ENCODE measurements at regions not wholly inside any gene's neighbourhood (a gene's known extent, or its start where the extent isn't known, plus 50 kb on each side); places are given as distances from the start of the nearest gene placed in this dataset.

DNA sequence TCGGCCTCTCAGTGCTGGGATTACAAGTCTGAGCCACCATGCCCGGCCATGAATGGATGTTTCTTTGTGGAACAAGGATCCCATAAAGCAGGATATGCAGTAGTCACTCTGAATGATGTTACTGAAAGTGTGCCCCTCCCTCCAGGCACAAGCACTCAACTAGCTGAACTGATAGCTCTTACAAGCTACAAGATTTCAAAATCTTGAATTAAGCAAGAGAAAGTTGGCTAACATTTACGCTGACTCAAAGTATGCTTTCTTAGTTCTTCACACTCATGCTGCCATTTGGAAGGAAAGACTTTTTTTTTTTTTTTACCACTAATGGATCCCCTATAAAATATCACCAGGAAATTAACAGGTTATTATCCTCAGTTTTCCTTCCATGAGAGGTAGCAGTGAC, 549.0 kb upstream of the PKDCC start:
- DNase-seq, result no peak

DNA sequence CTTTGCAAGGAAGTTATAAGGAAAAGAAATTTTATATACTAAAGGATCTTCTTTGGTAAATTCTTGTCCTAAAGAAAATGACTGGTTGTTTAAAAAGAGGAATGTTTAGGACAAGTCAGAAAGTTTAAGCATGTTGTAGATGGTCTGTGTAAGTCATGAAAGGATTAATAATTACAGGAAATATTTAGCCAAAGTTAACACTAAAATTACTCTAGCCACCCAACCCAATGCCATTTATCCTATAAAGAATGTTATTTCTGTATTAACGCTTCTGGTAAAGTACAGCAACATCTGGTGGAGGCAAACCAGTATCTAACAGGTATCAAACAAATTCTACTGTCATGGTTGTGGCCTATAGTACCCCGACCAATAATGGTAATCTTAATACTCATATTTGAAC, 546.9 kb upstream of the PKDCC start:
- DNase-seq, result no peak

- DNase-seq, result no peak
These were observed 545.1 kb upstream of the PKDCC start for GRCh38 chr2:41502752-41503151.

- no peak for DNase-seq
These were observed 543.3 kb upstream of the PKDCC start for GRCh38 chr2:41504532-41504931.

DNA sequence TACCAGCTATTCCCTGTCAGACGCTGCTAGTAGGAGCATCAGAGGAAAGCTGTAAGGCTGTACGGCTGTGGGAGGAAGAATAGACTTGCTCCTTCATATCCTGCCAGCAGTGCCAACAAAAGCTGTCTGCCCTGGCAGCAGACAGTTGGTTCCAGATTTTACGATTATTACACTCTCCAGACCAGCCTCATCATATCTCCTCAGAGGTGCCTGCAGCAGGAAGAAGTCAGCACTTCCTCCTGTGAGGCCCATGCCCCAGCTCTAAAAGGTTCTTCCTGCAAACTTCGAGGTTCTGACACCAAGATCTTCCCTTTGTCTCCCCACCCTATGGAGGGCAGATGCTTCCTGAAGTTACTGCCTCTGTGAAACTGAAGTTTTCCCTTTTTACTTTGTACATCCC, 537.7 kb upstream of the PKDCC start:
- DNase-seq, result no peak

GRCh38 chr2:41521211-41521610, 526.6 kb upstream of the PKDCC start:
- DNase-seq, result no peak

- DNase-seq, result no peak
These were observed 520.1 kb upstream of the PKDCC start for GRCh38 chr2:41527525-41528323.

- no peak for DNase-seq
These were observed 512.2 kb upstream of the PKDCC start for GRCh38 chr2:41535575-41535974.

- DNase-seq, result no peak
These were observed 507.4 kb upstream of the PKDCC start for GRCh38 chr2:41540272-41540998.

DNA sequence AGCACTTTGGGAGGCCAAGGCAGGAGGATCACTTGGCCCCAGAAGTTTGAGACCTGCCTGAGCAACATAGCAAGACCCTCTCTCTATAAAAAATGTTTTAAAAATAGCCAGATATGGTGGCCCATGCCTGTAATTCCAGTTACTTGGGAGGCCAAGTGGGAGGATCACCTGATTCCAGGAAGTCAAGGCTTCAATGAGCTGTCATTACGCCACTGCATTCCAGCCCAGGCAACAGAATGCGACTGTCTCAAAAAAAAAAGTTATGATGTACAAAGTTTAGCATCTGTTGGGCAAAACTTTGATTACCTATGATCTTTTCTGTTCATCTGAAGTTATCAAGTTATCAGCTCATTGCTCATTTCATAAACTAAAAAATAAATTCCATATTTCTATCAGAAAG, 504.1 kb upstream of the PKDCC start:
- DNase-seq, result no peak

DNA sequence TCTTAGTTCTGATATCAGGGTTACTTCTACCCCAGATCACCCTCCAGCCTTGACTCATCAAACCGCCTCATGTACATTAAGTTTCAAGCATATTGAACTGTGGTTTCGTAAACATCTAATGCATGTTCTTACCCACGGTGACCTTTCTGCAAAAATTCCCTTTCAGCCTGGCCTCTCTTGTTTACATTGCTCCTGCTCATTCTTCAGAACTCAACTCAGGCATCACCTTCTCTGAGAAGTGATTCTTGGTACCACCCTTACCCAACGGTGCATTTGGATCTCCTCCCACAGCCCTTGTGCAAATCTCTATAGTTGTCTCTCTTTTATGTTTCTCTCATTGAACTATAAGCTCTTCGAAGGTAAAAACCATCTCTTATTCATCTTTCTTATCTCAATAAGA, 503.1 kb upstream of the PKDCC start:
- DNase-seq, result no peak

- DNase-seq, result no peak
These were observed 501.8 kb upstream of the PKDCC start for GRCh38 chr2:41546031-41546430.

DNA sequence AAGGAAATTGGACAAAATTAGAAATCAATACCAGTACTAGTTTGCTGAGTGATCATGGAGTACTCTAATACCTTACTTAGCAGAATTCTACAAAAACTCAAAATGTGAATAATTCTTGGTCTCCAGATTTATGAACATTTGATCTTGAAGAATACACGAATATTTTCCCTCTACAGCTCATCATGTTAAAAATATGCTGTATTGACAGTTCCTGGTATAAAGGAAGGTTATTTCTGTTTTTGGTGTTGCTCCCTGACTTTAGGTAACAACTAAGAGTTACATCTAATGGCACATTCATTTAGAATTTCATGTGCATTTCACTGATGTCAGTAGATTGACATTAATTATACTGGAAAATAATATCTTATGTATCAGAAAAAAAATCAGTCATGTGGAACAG, 479.2 kb upstream of the PKDCC start:
- no peak for DNase-seq

GRCh38 chr2:41572154-41572553, 475.7 kb upstream of the PKDCC start:
- no peak for DNase-seq

DNA sequence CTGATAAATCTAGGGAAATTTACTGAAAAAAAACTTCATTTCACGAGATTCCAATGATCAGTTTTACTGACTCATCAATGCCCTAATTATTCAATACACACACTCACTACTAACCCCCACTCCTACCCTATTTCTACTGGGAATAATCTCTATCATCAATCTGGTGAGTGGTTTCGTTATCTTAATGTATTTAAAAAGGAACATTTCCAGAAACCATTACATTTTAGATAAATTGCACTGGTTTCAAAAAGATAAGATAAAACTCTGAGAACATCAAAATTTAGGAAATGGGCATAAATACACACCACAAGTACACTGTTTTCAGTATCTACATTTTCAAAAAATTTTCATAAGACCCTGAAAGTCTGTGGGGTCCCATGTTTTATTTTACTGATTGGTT, 471.4 kb upstream of the PKDCC start:
- DNase-seq, result no peak

DNA sequence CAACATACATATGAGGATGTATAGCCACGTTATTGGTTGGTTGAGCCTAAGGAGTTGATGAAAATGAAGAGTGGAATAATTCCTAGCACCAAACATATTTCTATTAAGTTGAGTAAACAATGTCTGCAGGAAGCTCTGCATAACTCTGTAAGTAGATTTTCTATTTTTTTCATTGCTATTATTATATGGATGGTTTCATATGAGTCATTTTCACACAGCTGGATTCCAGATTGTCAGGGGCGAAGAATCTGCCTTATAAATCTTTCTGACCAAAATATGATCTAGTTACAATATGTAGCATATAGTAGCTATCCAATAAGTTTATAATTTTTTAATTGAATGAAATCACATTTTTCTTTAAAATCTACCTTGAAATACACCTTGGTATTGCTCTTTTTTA, 468.0 kb upstream of the PKDCC start:
- DNase-seq, result no peak

GRCh38 chr2:41580806-41581205, 467.0 kb upstream of the PKDCC start:
- DNase-seq, result no peak

GRCh38 chr2:41595240-41595639, 452.6 kb upstream of the PKDCC start:
- DNase-seq, result no peak

- DNase-seq, result no peak
These were observed 450.1 kb upstream of the PKDCC start for GRCh38 chr2:41597680-41598079.

- DNase-seq, result no peak
These were observed 449.5 kb upstream of the PKDCC start for GRCh38 chr2:41598161-41598894.

GRCh38 chr2:41600460-41600859, 447.4 kb upstream of the PKDCC start:
- DNase-seq, result no peak

- DNase-seq, result no peak
These were observed 445.5 kb upstream of the PKDCC start for GRCh38 chr2:41602341-41602740.

- DNase-seq, result no peak
These were observed 442.5 kb upstream of the PKDCC start for GRCh38 chr2:41605311-41605710.

DNA sequence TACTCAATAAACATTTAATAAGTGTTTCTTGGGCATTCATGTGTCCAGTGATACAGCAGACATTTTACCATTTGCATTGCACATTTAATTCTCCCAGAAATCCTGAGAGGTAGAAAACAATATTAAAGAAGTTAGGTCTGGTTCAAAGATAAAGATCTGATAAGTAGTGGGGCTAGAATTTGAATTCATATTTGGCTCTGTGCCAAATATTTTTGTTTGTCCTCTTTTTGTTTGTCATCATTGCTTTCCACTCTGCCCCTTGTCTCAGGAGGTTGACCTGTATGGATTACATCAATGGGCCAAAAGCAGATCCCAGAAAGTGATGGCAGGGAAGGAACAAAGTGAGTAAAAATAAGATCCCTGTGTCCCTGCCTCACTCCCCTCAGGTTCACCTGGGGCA, 441.9 kb upstream of the PKDCC start:
- no peak for DNase-seq
